ENCODE measurements at regions not wholly inside any gene's neighbourhood (a gene's known extent, or its start where the extent isn't known, plus 50 kb on each side); places are given as distances from the start of the nearest gene placed in this dataset.
"Not testable (repeated sequence)": the region's sequence is repeated elsewhere in the genome, so short reads cannot be mapped to it uniquely, and the experiment has no call there.

GRCh38 chr3:153830552-153830951 lies 290.6 kb upstream of the ARHGEF26 start:
- DNase-seq = no peak

GRCh38 chr3:153835540-153835939 lies 285.6 kb upstream of the ARHGEF26 start:
- DNase-seq = no peak

GRCh38 chr3:153840487-153840886 lies 280.7 kb upstream of the ARHGEF26 start:
- DNase-seq = no peak

- DNase-seq = no peak
Measured at GRCh38 chr3:153843994-153844393, 277.2 kb upstream of the ARHGEF26 start.

GRCh38 chr3:153845311-153845710 lies 275.9 kb upstream of the ARHGEF26 start:
- peak in 1 of 3 donors; percentile 53 for DNase-seq

GRCh38 chr3:153848702-153849101 lies 272.5 kb upstream of the ARHGEF26 start:
- DNase-seq = peak in 2 of 3 donors; percentile 40 to 56

- DNase-seq = no peak
Measured at GRCh38 chr3:153852355-153852754, 268.8 kb upstream of the ARHGEF26 start.

GRCh38 chr3:153853163-153853562 lies 268.0 kb upstream of the ARHGEF26 start:
- no peak for DNase-seq

GRCh38 chr3:153855772-153856171 lies 265.4 kb upstream of the ARHGEF26 start:
- DNase-seq = no peak

- DNase-seq = no peak
Measured at GRCh38 chr3:153856932-153857331, 264.3 kb upstream of the ARHGEF26 start.

GRCh38 chr3:153864793-153865192 lies 256.4 kb upstream of the ARHGEF26 start:
- DNase-seq = no peak

- peak in 2 of 3 donors; percentile 43 to 70 for DNase-seq
Measured at GRCh38 chr3:153866901-153867300, 254.3 kb upstream of the ARHGEF26 start.

GRCh38 chr3:153874348-153874747 lies 246.8 kb upstream of the ARHGEF26 start:
- not testable (repeated sequence) for DNase-seq

GRCh38 chr3:153880493-153880892 lies 240.7 kb upstream of the ARHGEF26 start:
- no peak for DNase-seq

GRCh38 chr3:153881201-153881600 lies 240.0 kb upstream of the ARHGEF26 start:
- no peak for DNase-seq

GRCh38 chr3:153885359-153885758 lies 235.8 kb upstream of the ARHGEF26 start:
- peak in 1 of 3 donors; percentile 19 for DNase-seq

GRCh38 chr3:153889905-153890334 lies 231.3 kb upstream of the ARHGEF26 start:
- no peak for DNase-seq

GRCh38 chr3:153892126-153892525 lies 229.1 kb upstream of the ARHGEF26 start:
- DNase-seq = peak; percentile 17 to 60 (median 32)

GRCh38 chr3:153894857-153895256 lies 226.3 kb upstream of the ARHGEF26 start:
- DNase-seq = no peak

- DNase-seq = no peak
Measured at GRCh38 chr3:153896197-153896596, 225.0 kb upstream of the ARHGEF26 start.

- DNase-seq = no peak
Measured at GRCh38 chr3:153897025-153897723, 224.0 kb upstream of the ARHGEF26 start.

GRCh38 chr3:153897842-153898241 lies 223.3 kb upstream of the ARHGEF26 start:
- DNase-seq = no peak

- DNase-seq = no peak
Measured at GRCh38 chr3:153901152-153901551, 220.0 kb upstream of the ARHGEF26 start.

- DNase-seq = peak in 1 of 3 donors; percentile 25
Measured at GRCh38 chr3:153901991-153902390, 219.2 kb upstream of the ARHGEF26 start.
